Endodermal cell (in vitro differentiated cells): ENCODE measurements at regions not wholly inside any gene's neighbourhood (a gene's known extent, or its start where the extent isn't known, plus 50 kb on each side); places are given as distances from the start of the nearest gene placed in this dataset.

ENCODE experiments used
- DNase-seq: peaks from one replicate; pipeline ENCODE4 v3.0.0-alpha.2; 2017
- H3K27ac ChIP-seq: 2 replicates; pipeline ENCODE4 v1.5.1; 2013; ENCODE audit warnings: mild to moderate bottlenecking, low read depth, low read length, moderate library complexity
- H3K27me3 ChIP-seq: 2 replicates; pipeline ENCODE4 v1.6.1; 2013; ENCODE audit warnings: mild to moderate bottlenecking, low read length, moderate library complexity; ENCODE audit not compliant: insufficient read depth, control insufficient read depth, poor library complexity, severe bottlenecking
- H3K36me3 ChIP-seq: 2 replicates; pipeline ENCODE4 v1.7.0; 2013; ENCODE audit warnings: mild to moderate bottlenecking, low read length, moderate library complexity; ENCODE audit not compliant: control insufficient read depth, insufficient read depth
- H3K4me1 ChIP-seq: one replicate; pipeline ENCODE4 v1.7.0; 2013; ENCODE audit warnings: low read length; ENCODE audit not compliant: control insufficient read depth, insufficient read depth
- H3K4me3 ChIP-seq: 2 replicates; pipeline ENCODE4 v1.5.1; 2013; ENCODE audit warnings: mild to moderate bottlenecking, low read length, moderate library complexity
- H3K9ac ChIP-seq: 2 replicates; pipeline ENCODE4 v1.6.1; 2013; ENCODE audit warnings: mild to moderate bottlenecking, low read length, moderate library complexity; ENCODE audit not compliant: poor library complexity, severe bottlenecking; ENCODE audit errors: extremely low read depth
- H3K9me3 ChIP-seq: 2 replicates; pipeline ENCODE4 v1.6.1; 2013; ENCODE audit warnings: mild to moderate bottlenecking, low read length, moderate library complexity; ENCODE audit not compliant: control insufficient read depth
- H3K27ac Mint-ChIP-seq: 2 replicates; pipeline ENCODE4 v1.8.0; 2020; ENCODE audit warnings: mixed read lengths
- H3K27me3 Mint-ChIP-seq: 2 replicates; pipeline ENCODE4 v1.8.0; 2021; ENCODE audit warnings: mild to moderate bottlenecking, mixed read lengths; ENCODE audit not compliant: insufficient read depth
- H3K36me3 Mint-ChIP-seq: 2 replicates; pipeline ENCODE4 v1.8.0; 2020; ENCODE audit warnings: low read depth, mixed read lengths
- H3K4me1 Mint-ChIP-seq: 2 replicates; pipeline ENCODE4 v1.8.0; 2020; ENCODE audit warnings: mixed read lengths
- H3K4me3 Mint-ChIP-seq: 2 replicates; pipeline ENCODE4 v1.8.0; 2020; ENCODE audit warnings: mild to moderate bottlenecking, moderate library complexity, mixed read lengths
- H3K9me3 Mint-ChIP-seq: 2 replicates; pipeline ENCODE4 v1.8.0; 2020; ENCODE audit warnings: mild to moderate bottlenecking, mixed read lengths
- CTCF ChIP-seq: fragments of 200-600 bp; sonication (generic); conservative IDR thresholded peaks from 2 replicates; pipeline ENCODE4 v1.5.0; 2021; ENCODE audit warnings: antibody characterized with exemption, mild to moderate bottlenecking
- WGBS, 2 experiments: methylation state at CpG; one replicate each; pipeline versions ENCODE4 v1.1.5 to v1.1.7; 2013; ENCODE audit warnings: missing lambda C conversion rate in 2 of 2, mixed read lengths in 1 of 2; ENCODE audit not compliant: insufficient coverage in 1 of 2, insufficient read length in 1 of 2; 5-methylcytosine and 5-hydroxymethylcytosine counted together

DNA sequence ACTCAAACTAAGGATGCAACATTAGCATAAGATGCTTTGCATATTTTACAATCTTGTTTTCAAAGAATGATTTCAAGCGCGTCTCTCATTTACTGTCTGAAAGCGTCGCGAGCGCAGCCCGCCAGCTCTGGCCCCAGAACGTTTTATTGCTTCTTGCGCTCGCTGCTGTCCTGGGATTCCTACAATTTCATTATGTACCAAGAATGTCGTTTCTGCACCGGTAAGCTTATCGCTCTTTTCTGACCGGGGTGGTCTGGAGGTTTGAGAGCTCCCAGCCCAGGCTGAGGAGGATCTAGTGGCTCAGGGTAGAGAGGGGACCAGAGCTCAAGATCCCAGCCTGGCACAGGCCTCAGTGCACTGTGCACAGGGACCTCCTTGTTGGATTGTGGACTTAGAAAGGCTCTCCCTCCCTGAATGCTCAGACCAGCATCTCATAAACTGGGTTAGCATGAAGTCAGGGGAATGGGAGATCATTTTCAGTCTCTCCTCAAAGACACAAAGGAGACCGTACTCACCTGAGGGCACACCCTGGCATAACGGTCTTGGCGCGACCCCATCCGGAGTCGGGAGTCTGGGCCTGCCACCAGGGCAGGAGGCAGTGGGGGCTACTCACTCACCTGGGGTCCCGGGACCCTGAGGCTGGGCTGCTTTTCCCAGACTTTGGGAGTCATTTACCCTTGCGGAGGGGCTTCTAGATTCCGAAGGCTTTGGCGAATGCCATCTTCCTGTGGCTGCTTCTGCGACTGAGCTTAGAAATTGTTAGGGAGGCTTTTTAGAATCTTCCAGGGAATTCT, 817.4 kb downstream of the BRD1 start:
- Histone ChIP-seq H3K4me3 (no peak overlapping the region), H3K9ac (no peak overlapping the region), H3K27me3 (no peaks in the 10 kb centered on the region), H3K4me1 (no peaks in the 10 kb centered on the region), H3K36me3 (no peaks in the 10 kb centered on the region), H3K27ac (no peak overlapping the region), H3K9me3 (no peaks in the 10 kb centered on the region)
- Mint-ChIP-seq H3K4me3 (no peak overlapping the region), H3K27ac (no peak overlapping the region), H3K9me3 (no peaks in the 10 kb centered on the region), H3K4me1 (no peaks in the 10 kb centered on the region), H3K27me3 (no peaks in the 10 kb centered on the region), H3K36me3 (no peaks in the 10 kb centered on the region)
- no peak for TF ChIP-seq CTCF
- DNase-seq: peak; percentile 22
- WGBS, 2 experiments: 90 to 92% methylated on average over 14 to 25 of the region's 25 CpGs

DNA sequence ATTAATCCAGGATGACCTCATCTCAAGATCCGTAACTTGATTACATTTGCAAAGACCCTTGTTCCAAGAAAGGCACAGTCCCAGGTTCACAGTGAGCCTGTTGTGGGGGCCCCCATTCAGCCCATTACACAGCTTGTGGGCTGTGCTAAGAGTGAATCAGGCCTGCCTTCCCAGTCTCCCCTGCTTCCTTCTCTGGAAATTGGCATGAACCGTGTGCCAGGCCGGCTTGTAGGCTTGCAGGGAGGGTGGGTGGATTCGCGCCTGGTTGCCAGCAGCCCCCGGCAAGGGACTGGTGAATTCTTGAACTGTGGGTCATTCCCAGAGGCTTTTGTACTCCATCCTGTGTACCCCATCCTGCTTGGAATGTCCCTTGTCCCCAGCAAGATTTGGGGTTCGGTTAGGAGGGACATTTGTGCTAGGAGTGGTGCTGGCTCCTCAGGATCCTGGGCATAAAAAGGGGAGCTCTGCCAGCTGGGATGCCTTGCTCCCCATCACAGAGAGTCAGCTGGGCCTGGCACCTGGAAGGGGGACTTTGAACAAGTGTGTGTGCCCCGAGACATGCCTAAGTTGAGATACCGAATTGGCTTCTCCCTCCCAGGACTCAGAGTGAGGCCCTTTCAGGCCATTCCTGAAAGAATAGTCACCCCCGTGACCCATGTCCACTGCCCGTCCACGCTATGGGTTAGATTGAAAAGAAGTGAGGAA, 818.2 kb downstream of the BRD1 start:
- H3K27ac Mint-ChIP-seq: no peak overlapping the region
- H3K27me3 ChIP-seq: no peaks in the 10 kb centered on the region
- no peaks in the 10 kb centered on the region for H3K4me1 ChIP-seq
- H3K4me3 ChIP-seq: no peak overlapping the region
- no peaks in the 10 kb centered on the region for H3K9me3 Mint-ChIP-seq
- no peak overlapping the region for H3K9ac ChIP-seq
- H3K36me3 Mint-ChIP-seq: no peaks in the 10 kb centered on the region
- H3K9me3 ChIP-seq: no peaks in the 10 kb centered on the region
- H3K27me3 Mint-ChIP-seq: no peaks in the 10 kb centered on the region
- no peak overlapping the region for H3K4me3 Mint-ChIP-seq
- H3K27ac ChIP-seq: no peak overlapping the region
- TF ChIP-seq CTCF: no peak
- WGBS, 2 experiments: 93 to 98% methylated on average over 6 to 12 of the region's 12 CpGs
- no peaks in the 10 kb centered on the region for H3K36me3 ChIP-seq
- DNase-seq: peak; percentile 12
- no peaks in the 10 kb centered on the region for H3K4me1 Mint-ChIP-seq

DNA sequence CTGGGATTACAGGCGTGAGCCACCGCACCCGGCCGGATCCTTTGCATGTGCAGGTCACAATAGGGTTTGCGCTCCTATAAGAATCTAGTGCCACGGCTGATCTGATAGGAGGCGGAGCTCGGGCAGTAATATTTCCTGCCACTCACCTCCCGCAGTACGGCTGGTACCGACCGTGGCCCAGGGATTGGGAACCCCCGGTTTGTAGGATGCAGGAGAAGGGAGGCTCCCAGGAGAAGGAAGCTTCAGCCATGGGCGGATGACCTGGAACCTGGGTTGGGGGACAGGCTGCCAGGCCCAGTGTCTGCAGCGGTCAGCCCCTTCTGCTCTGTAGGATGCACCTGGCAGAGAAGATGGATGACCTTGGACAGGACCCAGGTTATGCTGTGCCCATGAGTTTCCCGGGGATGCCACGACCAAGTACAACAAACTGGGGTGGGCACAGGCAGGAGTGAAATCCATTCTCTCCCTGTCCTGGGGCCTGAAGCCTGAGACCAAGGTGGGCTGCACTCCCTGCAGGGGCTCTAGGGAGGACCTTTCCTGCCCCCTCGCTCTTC, 818.9 kb downstream of the BRD1 start:
- Histone ChIP-seq H3K36me3 (no peaks in the 10 kb centered on the region), H3K27me3 (no peaks in the 10 kb centered on the region), H3K27ac (no peak overlapping the region), H3K4me3 (no peak overlapping the region), H3K9ac (no peak overlapping the region), H3K4me1 (no peaks in the 10 kb centered on the region), H3K9me3 (no peaks in the 10 kb centered on the region)
- no peaks in the 10 kb centered on the region for H3K36me3 Mint-ChIP-seq
- no peaks in the 10 kb centered on the region for H3K4me1 Mint-ChIP-seq
- no peak for TF ChIP-seq CTCF
- H3K27me3 Mint-ChIP-seq: no peaks in the 10 kb centered on the region
- no peak overlapping the region for H3K4me3 Mint-ChIP-seq
- no peaks in the 10 kb centered on the region for H3K9me3 Mint-ChIP-seq
- peak; percentile 30 for DNase-seq
- H3K27ac Mint-ChIP-seq: no peak overlapping the region
- WGBS, 2 experiments: 95 to 98% methylated on average over 8 to 18 of the region's 18 CpGs
